ENCODE measurements at regions not wholly inside any gene's neighbourhood (a gene's known extent, or its start where the extent isn't known, plus 50 kb on each side); places are given as distances from the start of the nearest gene placed in this dataset.

DNA sequence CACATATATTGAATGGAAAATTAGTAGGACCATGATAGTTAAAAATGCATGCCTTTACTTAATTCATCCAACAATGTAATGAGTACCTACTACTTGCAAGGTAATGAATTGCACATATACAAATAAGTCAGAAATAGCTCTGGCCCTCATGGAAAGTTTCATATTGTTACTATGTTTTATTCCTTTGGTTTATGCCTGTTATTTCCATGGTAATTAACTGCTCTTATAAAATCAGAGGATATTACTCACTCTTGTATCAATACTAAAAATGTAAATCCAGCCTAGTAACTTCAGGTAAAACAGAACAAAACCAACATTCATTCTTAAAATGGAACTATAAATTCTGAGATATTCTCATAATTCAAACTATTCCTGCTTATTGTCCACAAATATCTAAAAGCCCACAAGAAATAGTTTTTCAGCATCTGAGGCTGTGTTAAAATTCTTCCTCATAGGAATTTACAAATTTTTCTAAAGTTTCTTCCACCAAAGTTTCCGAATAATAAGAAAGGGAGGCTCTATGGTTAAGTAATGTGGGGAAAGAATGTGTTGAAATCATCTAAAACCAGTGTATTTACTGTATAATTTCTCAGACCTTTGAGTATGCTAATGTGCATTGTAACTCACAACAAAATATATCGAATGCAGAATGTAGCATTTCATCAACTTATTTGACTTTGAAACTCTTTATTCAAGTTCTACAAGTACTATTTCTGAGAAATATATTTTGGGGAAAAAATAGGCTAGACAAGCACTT lies 444.2 kb downstream of the PDGFC start:
- no peak overlapping the region for H3K4me3 ChIP-seq (ENCODE audit: control insufficient read depth, low read depth, low read length)
- no peak for TF ChIP-seq CTCF (conservative IDR thresholded peaks at IDR 0.05; ENCODE audit: control insufficient read depth, insufficient read depth, low read depth, low read length)
- DNase-seq (ENCODE audit: low read depth): no peak

- no peak for TF ChIP-seq CTCF (conservative IDR thresholded peaks at IDR 0.05; ENCODE audit: control insufficient read depth, insufficient read depth, low read depth, low read length)
- H3K4me3 ChIP-seq (ENCODE audit: control insufficient read depth, low read depth, low read length): no peak overlapping the region
- no peak for DNase-seq (ENCODE audit: low read depth)
These were observed 447.6 kb downstream of the PDGFC start for GRCh38 chr4:156523991-156524390.

DNA sequence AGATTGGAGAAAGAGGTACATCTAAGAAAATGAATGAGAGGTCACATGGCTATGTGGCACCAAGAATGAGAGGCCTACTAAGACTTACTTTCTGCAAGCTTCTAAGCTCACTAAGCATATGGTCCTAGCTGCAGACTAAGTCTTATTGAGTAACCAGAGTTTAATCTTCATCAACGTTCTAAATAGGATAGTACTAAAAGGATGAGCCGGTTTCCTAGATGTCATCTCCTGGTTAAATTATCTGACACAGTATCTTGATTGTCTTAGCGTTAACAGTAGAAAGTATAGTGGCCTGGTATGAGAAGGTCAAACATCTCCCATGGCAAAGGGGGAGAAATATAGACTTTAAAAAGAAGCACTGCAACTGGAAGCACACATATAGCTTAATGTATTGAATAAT lies 448.1 kb downstream of the PDGFC start:
- no peak for DNase-seq (ENCODE audit: low read depth)
- TF ChIP-seq CTCF (conservative IDR thresholded peaks at IDR 0.05; ENCODE audit: control insufficient read depth, insufficient read depth, low read depth, low read length): no peak
- H3K4me3 ChIP-seq (ENCODE audit: control insufficient read depth, low read depth, low read length): no peak overlapping the region

- H3K4me3 ChIP-seq (ENCODE audit: control insufficient read depth, low read depth, low read length): no peak overlapping the region
- no peak for DNase-seq (ENCODE audit: low read depth)
- no peak for TF ChIP-seq CTCF (conservative IDR thresholded peaks at IDR 0.05; ENCODE audit: control insufficient read depth, insufficient read depth, low read depth, low read length)
These were observed 450.0 kb downstream of the PDGFC start for GRCh38 chr4:156521631-156522030.

DNA sequence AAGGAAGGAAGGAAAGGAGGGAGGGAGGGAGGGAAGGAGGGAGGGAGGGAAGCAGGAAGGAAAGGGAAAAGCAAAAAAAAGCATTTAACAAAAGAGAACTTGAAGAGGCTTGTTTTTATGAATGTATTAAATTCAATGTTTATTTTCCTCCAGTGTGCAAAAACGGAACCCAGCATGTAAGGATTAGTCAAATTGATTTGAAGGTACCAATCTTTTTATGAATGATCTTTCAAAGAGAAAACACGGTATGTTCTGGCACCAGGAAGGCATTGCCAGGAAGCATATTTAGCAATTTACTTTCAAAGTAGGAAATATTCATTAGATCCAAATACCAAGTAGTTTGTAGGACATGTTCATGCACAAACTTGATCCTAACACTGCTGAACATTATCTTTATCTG lies 453.6 kb downstream of the PDGFC start:
- no peak for TF ChIP-seq CTCF (conservative IDR thresholded peaks at IDR 0.05; ENCODE audit: control insufficient read depth, insufficient read depth, low read depth, low read length)

DNA sequence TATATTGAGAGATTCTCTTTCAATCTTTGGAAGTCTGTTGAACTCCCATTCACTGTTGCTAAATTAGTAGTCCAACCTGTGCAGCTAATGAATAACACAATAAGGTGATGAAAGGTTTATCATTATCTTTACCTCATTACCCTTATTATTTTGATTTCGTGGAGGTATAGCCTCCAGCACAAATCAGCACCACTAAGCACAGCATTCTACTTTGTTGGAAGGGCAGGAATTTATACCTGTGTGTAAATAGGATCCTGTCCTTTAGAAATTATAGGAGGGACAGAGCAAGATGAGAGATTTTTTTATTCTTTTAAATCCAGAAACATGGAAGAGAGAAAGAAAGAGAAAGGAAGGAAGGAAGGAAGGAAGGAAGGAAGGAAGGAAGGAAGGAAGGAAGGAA lies 454.1 kb downstream of the PDGFC start:
- no peak overlapping the region for H3K4me3 ChIP-seq (ENCODE audit: control insufficient read depth, low read depth, low read length)
- no peak for DNase-seq (ENCODE audit: low read depth)
- TF ChIP-seq CTCF (conservative IDR thresholded peaks at IDR 0.05; ENCODE audit: control insufficient read depth, insufficient read depth, low read depth, low read length): no peak

More for the DNA sequence above, 453.6 kb downstream of the PDGFC start:
- no peak for DNase-seq (ENCODE audit: low read depth)
- no peak overlapping the region for H3K4me3 ChIP-seq (ENCODE audit: control insufficient read depth, low read depth, low read length)

Measured in fibroblast of mammary gland (primary cell).